ENCODE measurements at regions not wholly inside any gene's neighbourhood (a gene's known extent, or its start where the extent isn't known, plus 50 kb on each side); places are given as distances from the start of the nearest gene placed in this dataset.

DNA sequence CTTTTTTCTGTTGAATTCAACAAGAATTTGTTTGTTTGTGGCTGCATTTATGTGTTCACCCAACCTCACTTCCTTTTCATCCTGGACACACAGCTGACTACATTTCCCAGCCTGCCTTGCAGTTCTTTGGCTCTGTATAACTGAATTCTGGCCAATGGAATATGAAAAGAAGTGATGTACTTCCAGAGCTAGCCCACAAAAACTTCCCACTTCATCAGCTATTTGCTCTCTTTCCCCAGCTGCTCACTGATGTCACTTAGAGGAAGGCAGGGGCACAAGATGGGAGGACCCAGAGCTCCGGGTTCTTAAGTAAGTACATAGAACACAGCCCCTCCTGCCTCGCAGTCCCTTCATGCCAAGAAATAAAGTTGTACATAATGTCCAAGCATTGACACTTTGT, 235.0 kb upstream of the FGGY start:
- Histone ChIP-seq H3K27ac (replicated peaks) (no peak overlapping the region), H3K4me3 (replicated peaks; ENCODE audit: insufficient read depth, low read length) (no peak overlapping the region), H3K27me3 (ENCODE audit: insufficient read depth, poor library complexity, severe bottlenecking) (no peaks in the 10 kb centered on the region)
- TF ChIP-seq, protein P1, sequence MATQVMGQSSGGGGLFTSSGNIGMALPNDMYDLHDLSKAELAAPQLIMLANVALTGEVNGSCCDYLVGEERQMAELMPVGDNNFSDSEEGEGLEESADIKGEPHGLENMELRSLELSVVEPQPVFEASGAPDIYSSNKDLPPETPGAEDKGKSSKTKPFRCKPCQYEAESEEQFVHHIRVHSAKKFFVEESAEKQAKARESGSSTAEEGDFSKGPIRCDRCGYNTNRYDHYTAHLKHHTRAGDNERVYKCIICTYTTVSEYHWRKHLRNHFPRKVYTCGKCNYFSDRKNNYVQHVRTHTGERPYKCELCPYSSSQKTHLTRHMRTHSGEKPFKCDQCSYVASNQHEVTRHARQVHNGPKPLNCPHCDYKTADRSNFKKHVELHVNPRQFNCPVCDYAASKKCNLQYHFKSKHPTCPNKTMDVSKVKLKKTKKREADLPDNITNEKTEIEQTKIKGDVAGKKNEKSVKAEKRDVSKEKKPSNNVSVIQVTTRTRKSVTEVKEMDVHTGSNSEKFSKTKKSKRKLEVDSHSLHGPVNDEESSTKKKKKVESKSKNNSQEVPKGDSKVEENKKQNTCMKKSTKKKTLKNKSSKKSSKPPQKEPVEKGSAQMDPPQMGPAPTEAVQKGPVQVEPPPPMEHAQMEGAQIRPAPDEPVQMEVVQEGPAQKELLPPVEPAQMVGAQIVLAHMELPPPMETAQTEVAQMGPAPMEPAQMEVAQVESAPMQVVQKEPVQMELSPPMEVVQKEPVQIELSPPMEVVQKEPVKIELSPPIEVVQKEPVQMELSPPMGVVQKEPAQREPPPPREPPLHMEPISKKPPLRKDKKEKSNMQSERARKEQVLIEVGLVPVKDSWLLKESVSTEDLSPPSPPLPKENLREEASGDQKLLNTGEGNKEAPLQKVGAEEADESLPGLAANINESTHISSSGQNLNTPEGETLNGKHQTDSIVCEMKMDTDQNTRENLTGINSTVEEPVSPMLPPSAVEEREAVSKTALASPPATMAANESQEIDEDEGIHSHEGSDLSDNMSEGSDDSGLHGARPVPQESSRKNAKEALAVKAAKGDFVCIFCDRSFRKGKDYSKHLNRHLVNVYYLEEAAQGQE (IDR thresholded peaks at IDR 0.05; ENCODE audit: insufficient replicate concordance, low read depth): no peak
- TF ChIP-seq SPI1 (IDR thresholded peaks at IDR 0.05; ENCODE audit: borderline replicate concordance, low read depth) (no peak), GABPA (IDR thresholded peaks at IDR 0.05; ENCODE audit: low read depth) (no peak), POLR2AphosphoS5 (IDR thresholded peaks at IDR 0.05; ENCODE audit: low read depth) (no peak)
- TF ChIP-seq, protein P2, sequence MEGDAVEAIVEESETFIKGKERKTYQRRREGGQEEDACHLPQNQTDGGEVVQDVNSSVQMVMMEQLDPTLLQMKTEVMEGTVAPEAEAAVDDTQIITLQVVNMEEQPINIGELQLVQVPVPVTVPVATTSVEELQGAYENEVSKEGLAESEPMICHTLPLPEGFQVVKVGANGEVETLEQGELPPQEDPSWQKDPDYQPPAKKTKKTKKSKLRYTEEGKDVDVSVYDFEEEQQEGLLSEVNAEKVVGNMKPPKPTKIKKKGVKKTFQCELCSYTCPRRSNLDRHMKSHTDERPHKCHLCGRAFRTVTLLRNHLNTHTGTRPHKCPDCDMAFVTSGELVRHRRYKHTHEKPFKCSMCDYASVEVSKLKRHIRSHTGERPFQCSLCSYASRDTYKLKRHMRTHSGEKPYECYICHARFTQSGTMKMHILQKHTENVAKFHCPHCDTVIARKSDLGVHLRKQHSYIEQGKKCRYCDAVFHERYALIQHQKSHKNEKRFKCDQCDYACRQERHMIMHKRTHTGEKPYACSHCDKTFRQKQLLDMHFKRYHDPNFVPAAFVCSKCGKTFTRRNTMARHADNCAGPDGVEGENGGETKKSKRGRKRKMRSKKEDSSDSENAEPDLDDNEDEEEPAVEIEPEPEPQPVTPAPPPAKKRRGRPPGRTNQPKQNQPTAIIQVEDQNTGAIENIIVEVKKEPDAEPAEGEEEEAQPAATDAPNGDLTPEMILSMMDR (IDR thresholded peaks at IDR 0.05; ENCODE audit: insufficient read depth, low read length): no peak
- DNase-seq (ENCODE audit: low read depth in 1 of 2, low spot score in 1 of 2): no peak

DNA sequence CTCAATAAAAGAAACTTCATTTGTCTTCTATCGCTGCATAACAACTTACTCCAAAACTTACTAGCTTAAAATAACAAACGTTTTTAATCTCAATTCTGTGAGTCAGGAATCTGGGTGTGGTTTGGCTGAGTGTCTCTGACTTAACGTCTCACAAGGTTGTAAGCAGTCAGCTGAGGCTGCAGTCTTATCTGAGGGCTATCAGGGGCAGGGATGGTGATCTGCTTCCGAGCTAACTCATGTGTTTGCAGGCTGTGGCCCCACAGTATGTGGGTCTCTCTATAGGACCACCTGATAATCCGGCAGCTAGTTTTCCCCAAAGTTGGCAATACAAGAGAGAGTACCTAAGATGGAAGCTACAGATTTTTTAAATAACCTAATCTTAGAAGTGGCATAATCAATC, 234.2 kb upstream of the FGGY start:
- DNase-seq (ENCODE audit: low read depth in 1 of 2, low spot score in 1 of 2): no peak
- no peak overlapping the region for H3K27ac ChIP-seq (replicated peaks)
- no peak overlapping the region for H3K4me3 ChIP-seq (replicated peaks; ENCODE audit: insufficient read depth, low read length)
- TF ChIP-seq, protein P2 (IDR thresholded peaks at IDR 0.05; ENCODE audit: insufficient read depth, low read length): no peak
- TF ChIP-seq GABPA (IDR thresholded peaks at IDR 0.05; ENCODE audit: low read depth) (no peak), POLR2AphosphoS5 (IDR thresholded peaks at IDR 0.05; ENCODE audit: low read depth) (no peak), SPI1 (IDR thresholded peaks at IDR 0.05; ENCODE audit: borderline replicate concordance, low read depth) (no peak)
- TF ChIP-seq, protein P1 (IDR thresholded peaks at IDR 0.05; ENCODE audit: insufficient replicate concordance, low read depth): no peak
- no peaks in the 10 kb centered on the region for H3K27me3 ChIP-seq (ENCODE audit: insufficient read depth, poor library complexity, severe bottlenecking)

DNA sequence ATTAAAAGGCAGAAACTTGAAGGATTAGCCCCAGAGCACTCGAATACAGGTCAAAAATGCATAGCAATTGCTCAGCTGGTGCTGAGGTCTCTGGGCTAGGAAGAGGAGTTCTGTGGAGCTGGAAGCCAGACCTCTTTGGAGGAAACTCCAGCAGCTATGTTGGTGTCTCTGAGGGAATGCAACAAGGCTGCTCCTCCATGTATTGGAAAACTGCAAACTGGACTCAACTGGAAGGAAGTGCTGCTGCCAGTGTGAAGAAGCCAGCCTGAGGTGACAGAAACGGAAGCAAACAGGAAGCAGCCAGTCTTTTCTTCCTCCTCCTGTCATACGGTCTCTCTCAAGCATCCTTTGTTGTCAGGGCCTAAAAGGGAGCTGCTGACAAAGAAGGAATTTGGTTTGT, 233.4 kb upstream of the FGGY start:
- Histone ChIP-seq H3K27ac (replicated peaks) (no peak overlapping the region), H3K4me3 (replicated peaks; ENCODE audit: insufficient read depth, low read length) (no peak overlapping the region), H3K27me3 (ENCODE audit: insufficient read depth, poor library complexity, severe bottlenecking) (no peaks in the 10 kb centered on the region)
- DNase-seq (ENCODE audit: low read depth in 1 of 2, low spot score in 1 of 2): peak in 1 of 2 experiments; percentile 14
- TF ChIP-seq SPI1 (IDR thresholded peaks at IDR 0.05; ENCODE audit: borderline replicate concordance, low read depth): peak; percentile 51; the same call in 1 of the 2 replicates
- TF ChIP-seq GABPA (IDR thresholded peaks at IDR 0.05; ENCODE audit: low read depth): no peak

DNA sequence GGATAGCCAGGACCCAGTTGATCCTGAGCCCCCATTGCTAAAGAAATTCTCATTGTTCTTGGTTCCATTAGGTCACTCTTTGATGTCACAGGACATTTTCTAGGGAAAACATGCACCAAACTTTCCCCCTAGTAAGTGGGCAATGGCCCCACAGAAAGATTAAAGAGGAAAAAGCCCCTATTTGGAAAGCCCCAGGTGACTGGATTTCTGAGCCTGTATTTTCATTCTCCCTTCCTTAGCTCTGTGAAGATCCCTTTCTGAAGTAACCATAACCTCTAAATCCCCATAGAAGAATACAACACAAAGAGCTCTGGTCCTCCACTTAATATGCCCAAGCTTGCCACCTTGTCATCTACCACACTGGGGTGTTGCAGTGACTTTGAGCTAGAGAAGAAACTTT, 232.3 kb upstream of the FGGY start:
- Histone ChIP-seq H3K4me3 (replicated peaks; ENCODE audit: insufficient read depth, low read length) (no peak overlapping the region), H3K27me3 (ENCODE audit: insufficient read depth, poor library complexity, severe bottlenecking) (no peaks in the 10 kb centered on the region), H3K27ac (replicated peaks) (no peak overlapping the region)
- no peak for DNase-seq (ENCODE audit: low read depth in 1 of 2, low spot score in 1 of 2)
- TF ChIP-seq GABPA (IDR thresholded peaks at IDR 0.05; ENCODE audit: low read depth) (no peak), POLR2AphosphoS5 (IDR thresholded peaks at IDR 0.05; ENCODE audit: low read depth) (no peak), SPI1 (IDR thresholded peaks at IDR 0.05; ENCODE audit: borderline replicate concordance, low read depth) (no peak)
- TF ChIP-seq, protein P1 (IDR thresholded peaks at IDR 0.05; ENCODE audit: insufficient replicate concordance, low read depth): no peak
- TF ChIP-seq, protein P2 (IDR thresholded peaks at IDR 0.05; ENCODE audit: insufficient read depth, low read length): no peak

All from HL-60 (cell line).